ENCODE measurements at regions not wholly inside any gene's neighbourhood (a gene's known extent, or its start where the extent isn't known, plus 50 kb on each side); places are given as distances from the start of the nearest gene placed in this dataset.

DNA sequence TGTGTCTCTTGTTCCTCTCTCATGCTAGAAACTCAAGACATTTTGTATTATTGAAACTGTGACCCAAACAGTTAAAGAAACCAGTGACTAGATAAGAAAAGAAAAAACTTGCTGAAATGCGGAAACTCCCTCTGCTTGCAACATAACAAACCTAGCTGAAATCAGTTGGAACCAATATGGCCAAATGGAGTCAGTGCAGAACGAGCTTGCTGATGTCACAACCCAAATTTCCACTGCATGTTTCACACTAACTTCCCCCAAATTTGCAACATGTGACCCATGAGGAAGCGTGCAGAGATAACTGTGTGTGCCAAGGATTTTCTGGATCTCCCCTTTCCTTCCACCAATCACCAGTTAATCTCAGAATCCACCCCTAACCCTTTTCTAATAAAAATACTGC lies 208.0 kb downstream of the DLEU7 start:
- Mint-ChIP-seq H3K9me3 (ENCODE audit: unreplicated experiment) (no peaks in the 10 kb centered on the region), H3K27me3 (ENCODE audit: unreplicated experiment) (peaks cover 2% of the 10 kb centered on the region), H3K27ac (ENCODE audit: unreplicated experiment) (no peak overlapping the region), H3K36me3 (ENCODE audit: unreplicated experiment) (no peaks in the 10 kb centered on the region), H3K4me1 (ENCODE audit: unreplicated experiment) (no peaks in the 10 kb centered on the region), H3K4me3 (ENCODE audit: unreplicated experiment) (no peak overlapping the region)
- DNase-seq (ENCODE audit: extremely low spot score, unreplicated experiment), result no peak
- TF ChIP-seq, protein P1, sequence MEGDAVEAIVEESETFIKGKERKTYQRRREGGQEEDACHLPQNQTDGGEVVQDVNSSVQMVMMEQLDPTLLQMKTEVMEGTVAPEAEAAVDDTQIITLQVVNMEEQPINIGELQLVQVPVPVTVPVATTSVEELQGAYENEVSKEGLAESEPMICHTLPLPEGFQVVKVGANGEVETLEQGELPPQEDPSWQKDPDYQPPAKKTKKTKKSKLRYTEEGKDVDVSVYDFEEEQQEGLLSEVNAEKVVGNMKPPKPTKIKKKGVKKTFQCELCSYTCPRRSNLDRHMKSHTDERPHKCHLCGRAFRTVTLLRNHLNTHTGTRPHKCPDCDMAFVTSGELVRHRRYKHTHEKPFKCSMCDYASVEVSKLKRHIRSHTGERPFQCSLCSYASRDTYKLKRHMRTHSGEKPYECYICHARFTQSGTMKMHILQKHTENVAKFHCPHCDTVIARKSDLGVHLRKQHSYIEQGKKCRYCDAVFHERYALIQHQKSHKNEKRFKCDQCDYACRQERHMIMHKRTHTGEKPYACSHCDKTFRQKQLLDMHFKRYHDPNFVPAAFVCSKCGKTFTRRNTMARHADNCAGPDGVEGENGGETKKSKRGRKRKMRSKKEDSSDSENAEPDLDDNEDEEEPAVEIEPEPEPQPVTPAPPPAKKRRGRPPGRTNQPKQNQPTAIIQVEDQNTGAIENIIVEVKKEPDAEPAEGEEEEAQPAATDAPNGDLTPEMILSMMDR (IDR thresholded peaks at IDR 0.05), result no peak

DNA sequence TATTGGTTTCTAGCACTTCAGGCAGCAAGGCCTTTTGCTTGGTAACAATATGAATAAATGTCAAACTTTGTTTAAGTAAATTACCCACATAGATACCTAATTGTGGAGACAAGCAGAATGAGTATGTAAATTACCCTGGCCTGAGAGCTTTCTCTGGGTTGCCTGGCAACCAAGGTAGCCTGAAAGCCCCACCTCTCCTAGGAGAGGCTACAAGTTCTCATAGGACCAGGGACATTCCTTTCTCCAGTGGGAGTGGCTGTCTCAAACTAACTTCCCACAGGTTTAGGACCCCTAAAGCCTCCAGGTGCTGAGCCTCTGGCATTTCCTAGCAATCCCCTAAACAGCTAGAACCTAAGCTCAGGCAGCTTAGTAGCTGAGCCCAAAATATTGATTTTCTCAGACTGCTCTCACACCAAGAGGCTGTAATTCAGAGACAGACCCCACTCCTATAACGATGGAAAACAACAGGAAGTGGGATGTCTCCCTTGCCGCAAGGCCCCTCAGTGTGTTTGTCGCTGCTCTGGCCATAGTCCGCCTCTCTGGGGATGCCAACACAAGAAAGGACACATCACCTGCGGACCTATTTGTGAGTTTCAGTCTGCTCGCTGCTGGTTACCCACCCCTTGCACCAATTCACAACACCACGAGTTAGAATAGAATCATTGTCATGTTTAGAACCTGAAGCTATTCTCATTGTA lies 207.3 kb downstream of the DLEU7 start:
- DNase-seq (ENCODE audit: extremely low spot score, unreplicated experiment), result no peak
- H3K4me3 Mint-ChIP-seq (ENCODE audit: unreplicated experiment), result no peak overlapping the region
- H3K36me3 Mint-ChIP-seq (ENCODE audit: unreplicated experiment), result no peaks in the 10 kb centered on the region
- H3K4me1 Mint-ChIP-seq (ENCODE audit: unreplicated experiment), result no peaks in the 10 kb centered on the region
- H3K9me3 Mint-ChIP-seq (ENCODE audit: unreplicated experiment), result no peaks in the 10 kb centered on the region
- peaks cover 2% of the 10 kb centered on the region for H3K27me3 Mint-ChIP-seq (ENCODE audit: unreplicated experiment)
- TF ChIP-seq, protein P1 (IDR thresholded peaks at IDR 0.05), result no peak
- no peak overlapping the region for H3K27ac Mint-ChIP-seq (ENCODE audit: unreplicated experiment)

DNA sequence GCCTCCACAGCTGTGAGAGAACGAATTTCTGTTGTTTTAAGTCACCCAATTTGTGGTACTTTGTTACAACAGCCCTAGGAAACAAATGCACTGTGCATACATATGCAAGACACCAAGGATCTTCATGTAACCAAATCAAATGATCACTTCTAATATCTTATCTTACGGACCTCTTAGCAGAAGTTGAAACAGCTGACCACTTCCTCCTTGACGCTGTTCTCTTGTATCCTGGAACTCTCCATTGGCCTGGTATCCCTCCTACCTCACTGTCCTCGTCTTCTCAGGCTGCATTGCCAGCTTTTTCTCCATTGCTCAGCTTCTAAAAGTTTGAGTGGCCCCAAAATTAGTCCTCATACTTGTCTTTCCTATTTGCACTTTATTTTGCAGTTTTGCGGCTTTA lies 200.4 kb downstream of the DLEU7 start:
- Mint-ChIP-seq H3K4me1 (ENCODE audit: unreplicated experiment) (peaks cover 16% of the 10 kb centered on the region), H3K4me3 (ENCODE audit: unreplicated experiment) (no peak overlapping the region), H3K27me3 (ENCODE audit: unreplicated experiment) (no peaks in the 10 kb centered on the region), H3K36me3 (ENCODE audit: unreplicated experiment) (no peaks in the 10 kb centered on the region), H3K9me3 (ENCODE audit: unreplicated experiment) (peaks cover 4% of the 10 kb centered on the region), H3K27ac (ENCODE audit: unreplicated experiment) (no peak overlapping the region)
- no peak for DNase-seq (ENCODE audit: extremely low spot score, unreplicated experiment)
- TF ChIP-seq, protein P1 (IDR thresholded peaks at IDR 0.05), result no peak

DNA sequence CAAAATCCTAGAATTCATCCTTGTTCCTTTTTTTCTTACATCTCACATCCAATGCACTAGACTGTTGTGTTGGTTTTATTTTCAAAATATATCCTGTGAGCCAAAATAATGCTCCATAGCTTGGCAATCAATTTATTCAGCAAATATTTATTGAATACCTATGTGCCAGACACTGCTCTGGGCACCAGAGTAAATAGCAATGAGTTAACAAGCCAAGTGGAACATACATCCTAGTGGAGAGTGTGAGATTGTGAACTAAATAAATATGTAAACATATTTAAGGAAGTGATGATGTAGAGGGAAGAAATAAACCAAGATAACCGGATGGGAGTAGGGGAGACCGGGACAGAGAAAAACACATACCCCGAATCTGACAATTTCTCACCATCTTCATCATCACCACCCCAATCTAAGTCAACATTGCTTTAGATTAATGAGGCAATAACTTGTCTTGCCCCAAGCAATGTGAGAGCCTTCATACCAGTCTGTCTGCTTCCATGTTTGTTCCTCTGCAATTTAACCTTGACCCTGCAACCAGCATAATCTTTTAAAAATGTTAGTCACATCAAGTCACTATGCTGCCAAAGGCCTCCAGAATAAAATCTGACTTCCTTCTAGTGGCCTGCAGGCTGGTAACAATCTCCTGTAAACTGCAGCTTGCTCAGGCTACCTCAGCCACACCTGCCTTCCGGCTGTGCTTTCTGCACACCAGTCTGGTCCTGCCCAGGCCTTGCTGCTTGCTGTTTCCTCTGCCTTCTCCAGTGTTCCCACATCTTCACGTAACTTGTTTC lies 199.2 kb downstream of the DLEU7 start:
- H3K27ac Mint-ChIP-seq (ENCODE audit: unreplicated experiment), result no peak overlapping the region
- no peaks in the 10 kb centered on the region for H3K36me3 Mint-ChIP-seq (ENCODE audit: unreplicated experiment)
- no peak for DNase-seq (ENCODE audit: extremely low spot score, unreplicated experiment)
- H3K27me3 Mint-ChIP-seq (ENCODE audit: unreplicated experiment), result no peaks in the 10 kb centered on the region
- peaks cover 16% of the 10 kb centered on the region for H3K4me1 Mint-ChIP-seq (ENCODE audit: unreplicated experiment)
- H3K4me3 Mint-ChIP-seq (ENCODE audit: unreplicated experiment), result no peak overlapping the region
- H3K9me3 Mint-ChIP-seq (ENCODE audit: unreplicated experiment), result peaks cover 4% of the 10 kb centered on the region
- TF ChIP-seq, protein P1 (IDR thresholded peaks at IDR 0.05), result no peak

DNA sequence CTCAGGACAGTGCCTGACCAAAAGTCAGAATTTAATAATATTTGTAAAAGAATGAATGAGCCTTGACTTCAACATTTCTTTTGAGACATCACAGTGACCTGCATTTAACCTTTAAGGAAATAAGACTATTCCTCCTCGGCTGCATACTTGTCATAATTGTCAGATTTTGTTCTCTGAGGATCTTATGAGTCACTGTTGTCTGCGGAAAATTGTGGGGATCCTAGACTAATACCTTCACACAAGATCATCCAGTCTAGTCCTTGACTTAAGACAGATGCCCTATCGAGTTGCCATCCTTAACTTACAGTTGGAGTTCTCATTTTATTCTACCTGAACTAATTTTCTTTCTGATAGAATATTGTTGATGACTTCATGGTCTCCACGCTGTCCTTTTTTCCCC lies 198.4 kb downstream of the DLEU7 start:
- peaks cover 2% of the 10 kb centered on the region for H3K27me3 Mint-ChIP-seq (ENCODE audit: unreplicated experiment)
- peaks cover 16% of the 10 kb centered on the region for H3K4me1 Mint-ChIP-seq (ENCODE audit: unreplicated experiment)

More for the DNA sequence above, 198.4 kb downstream of the DLEU7 start:
- TF ChIP-seq, protein P1 (IDR thresholded peaks at IDR 0.05), result no peak
- Mint-ChIP-seq H3K4me3 (ENCODE audit: unreplicated experiment) (no peak overlapping the region), H3K9me3 (ENCODE audit: unreplicated experiment) (peaks cover 4% of the 10 kb centered on the region), H3K36me3 (ENCODE audit: unreplicated experiment) (no peaks in the 10 kb centered on the region), H3K27ac (ENCODE audit: unreplicated experiment) (no peak overlapping the region)
- no peak for DNase-seq (ENCODE audit: extremely low spot score, unreplicated experiment)
